HG02588 (cell line): ENCODE measurements at regions not wholly inside any gene's neighbourhood (a gene's known extent, or its start where the extent isn't known, plus 50 kb on each side); places are given as distances from the start of the nearest gene placed in this dataset.
"Not testable (repeated sequence)": the region's sequence is repeated elsewhere in the genome, so short reads cannot be mapped to it uniquely, and the experiment has no call there.

Experiments
- ATAC-seq: cut with Tn5 transposase; IDR thresholded peaks from one replicate; pipeline ENCODE4 v1.9.1; 2021; ENCODE audit warnings: mild to moderate bottlenecking, moderate library complexity; ENCODE audit not compliant: unreplicated experiment

- ATAC-seq = no peak
These were observed 2428.4 kb upstream of the PCDH20 start for GRCh38 chr13:63843766-63844699.

- ATAC-seq = no peak
These were observed 2426.5 kb upstream of the PCDH20 start for GRCh38 chr13:63842102-63842501.

DNA sequence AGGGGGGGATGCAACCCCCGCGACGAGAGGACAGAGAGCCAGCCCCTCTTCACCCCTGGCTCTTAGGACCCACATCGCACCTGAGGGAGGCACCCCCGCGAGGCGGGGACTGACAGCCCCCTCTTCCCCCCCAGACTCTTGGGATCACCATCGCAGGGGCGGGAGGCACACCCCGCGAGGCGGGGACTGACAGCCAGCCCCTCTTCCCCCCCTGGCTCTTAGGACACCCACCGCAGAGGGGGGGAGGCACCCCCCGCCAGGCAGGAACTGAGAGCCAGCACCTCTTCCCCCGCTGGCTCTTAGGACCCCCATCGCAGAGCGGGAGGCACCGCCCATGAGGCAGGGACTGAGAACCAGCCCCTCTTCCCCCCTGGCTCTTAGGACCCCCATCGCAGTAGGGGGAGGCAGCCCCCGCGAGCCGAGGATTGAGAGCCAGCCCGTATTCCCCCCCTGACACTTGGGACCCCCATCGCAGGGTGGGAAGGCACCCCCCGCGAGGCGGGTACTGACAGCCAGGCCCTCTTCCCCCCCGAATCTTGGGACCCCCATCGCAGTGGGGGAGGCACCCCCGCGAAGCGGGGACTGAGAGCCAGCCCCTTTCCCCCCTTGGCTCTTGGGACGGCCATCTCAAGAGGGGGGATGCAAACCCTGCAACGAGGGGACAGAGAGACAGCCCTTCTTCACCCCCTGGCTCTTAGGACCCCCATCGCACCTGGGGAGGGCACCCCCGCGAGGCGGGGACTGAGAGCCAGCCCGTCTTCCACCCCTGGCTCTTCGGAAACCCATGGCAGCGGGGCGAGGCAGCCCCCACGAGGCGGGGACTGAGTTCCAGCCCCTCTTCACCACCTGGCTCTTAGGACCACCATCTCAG lies 2425.1 kb upstream of the PCDH20 start:
- ATAC-seq = no peak

GRCh38 chr13:63838366-63839110 lies 2422.9 kb upstream of the PCDH20 start:
- no peak for ATAC-seq

DNA sequence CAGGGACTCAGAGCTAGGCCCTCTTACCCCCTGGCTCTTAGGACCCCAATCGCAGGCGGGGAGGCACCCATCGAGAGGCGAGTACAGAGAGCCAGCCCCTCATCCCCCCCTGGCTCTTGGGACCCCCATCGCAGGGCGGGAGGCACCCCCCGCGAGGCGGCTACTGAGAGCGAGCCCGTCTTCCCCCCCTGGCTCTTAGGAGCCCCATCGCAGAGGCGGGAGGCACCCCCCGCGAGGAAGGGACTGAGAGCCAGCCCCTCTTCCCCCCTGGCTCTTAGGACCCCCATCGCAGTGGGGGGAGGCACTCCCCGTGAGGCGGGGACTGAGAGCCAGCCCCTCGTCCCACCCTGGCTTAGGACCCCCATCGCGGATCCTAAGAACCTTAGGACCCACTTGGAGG lies 2422.1 kb upstream of the PCDH20 start:
- not testable (repeated sequence) for ATAC-seq

GRCh38 chr13:63829609-63830008 lies 2414.0 kb upstream of the PCDH20 start:
- ATAC-seq = not testable (repeated sequence)

DNA sequence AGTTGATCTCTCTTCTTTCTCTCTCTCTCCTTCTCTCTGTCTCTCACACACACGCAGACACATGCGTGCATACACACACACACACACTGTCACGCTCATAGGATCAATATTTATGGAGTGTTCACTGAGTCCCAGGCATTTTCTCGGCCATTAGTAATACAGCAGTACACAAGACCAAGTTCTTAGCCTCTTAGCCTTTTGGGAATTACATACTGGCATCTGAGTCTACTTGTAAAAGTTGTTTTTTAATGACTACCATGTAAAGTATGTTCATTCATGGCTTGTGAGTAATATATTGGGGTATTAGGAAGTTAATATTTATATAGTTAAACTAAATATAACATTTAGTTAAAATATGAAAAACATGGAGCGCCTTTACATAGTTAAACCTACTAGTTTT lies 2406.1 kb upstream of the PCDH20 start:
- ATAC-seq = not testable (repeated sequence)

DNA sequence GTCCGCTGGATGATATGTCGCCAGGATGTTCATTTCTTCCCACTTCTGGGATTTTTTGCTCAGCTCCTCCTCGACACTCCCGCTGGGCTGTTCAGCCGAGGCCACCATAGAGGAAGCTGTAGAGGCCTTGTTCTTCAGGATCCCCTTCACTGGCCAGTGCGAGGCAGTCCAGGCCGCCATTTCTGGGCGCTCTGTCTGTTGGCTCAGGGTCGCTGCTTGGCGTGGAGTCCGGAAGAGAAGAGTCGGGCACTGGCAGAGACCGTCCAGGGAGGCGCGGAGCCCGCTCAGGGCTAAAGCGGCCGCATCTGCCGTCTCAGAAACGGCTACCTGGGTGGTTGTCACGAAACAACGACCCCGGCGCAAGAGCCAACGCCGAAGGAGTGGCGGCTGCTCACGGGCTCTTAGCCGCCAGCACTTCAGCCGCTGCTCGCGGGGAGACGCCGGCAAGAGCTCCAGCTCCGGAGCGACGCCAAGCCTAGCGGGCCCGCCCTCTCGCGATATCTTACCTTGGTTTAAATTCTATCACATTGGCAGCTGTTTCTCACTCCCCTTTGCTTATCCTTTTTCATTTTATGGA lies 2395.9 kb upstream of the PCDH20 start:
- ATAC-seq = not testable (repeated sequence)

DNA sequence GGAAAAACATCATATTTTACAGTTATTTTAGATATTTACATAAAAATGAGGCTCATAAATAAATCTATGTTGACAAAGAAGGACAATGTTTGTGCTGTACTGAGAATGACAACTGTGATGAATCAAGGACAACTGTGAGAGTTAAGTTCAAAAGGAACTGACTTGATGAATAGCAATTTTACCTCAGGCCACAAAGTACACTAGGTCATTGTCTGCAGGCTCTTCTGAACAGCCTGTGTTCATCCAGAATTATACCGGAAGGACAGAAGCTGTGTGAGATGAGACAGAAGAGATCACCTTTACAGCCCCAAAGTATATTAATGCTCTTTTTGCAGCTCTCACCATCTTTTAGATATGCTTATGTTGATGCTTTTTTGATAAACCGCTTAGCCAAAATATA lies 2375.5 kb upstream of the PCDH20 start:
- ATAC-seq = not testable (repeated sequence)

DNA sequence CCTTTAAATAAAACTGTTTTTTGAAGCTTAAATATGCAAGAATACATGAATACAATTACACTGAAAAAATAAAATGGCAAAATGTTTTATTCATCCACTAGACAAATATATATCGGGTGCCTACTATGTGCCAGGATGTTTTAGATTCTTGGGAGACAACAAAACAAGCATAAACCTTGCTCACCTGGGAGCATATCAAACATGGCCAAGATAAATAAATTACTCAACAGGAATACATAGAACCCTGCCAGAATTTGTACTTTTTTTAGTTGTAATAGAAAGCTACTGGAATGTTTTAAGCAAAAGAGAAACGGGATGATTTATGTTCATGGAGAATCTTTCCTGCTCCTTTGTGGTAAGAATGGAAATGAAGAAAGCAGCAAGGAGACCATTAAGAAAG lies 2358.5 kb upstream of the PCDH20 start:
- ATAC-seq = no peak

DNA sequence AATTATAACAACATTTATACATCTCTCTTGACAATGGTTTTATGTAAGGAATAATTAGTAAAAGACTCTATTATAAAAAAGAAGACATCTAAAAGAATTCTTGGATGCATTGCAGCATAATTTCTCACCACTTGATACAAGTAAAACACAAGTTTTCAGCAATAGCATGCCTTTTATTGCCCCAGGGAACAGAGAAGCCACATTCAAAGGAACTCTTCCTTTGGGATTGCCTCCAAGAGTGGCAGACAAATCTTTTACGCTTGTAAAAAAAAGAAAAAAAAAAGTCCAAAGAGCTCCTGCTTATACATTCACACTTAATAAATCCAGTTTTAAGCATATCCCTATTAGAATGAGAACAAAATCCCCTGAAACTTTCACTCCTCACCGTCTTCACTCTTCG lies 2357.8 kb upstream of the PCDH20 start:
- no peak for ATAC-seq

DNA sequence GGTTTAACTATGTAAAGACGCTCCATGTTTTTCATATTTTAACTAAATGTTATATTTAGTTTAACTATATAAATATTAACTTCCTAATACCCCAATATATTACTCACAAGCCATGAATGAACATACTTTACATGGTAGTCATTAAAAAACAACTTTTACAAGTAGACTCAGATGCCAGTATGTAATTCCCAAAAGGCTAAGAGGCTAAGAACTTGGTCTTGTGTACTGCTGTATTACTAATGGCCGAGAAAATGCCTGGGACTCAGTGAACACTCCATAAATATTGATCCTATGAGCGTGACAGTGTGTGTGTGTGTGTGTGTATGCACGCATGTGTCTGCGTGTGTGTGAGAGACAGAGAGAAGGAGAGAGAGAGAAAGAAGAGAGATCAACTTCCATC lies 2342.0 kb upstream of the PCDH20 start:
- ATAC-seq = not testable (repeated sequence)

DNA sequence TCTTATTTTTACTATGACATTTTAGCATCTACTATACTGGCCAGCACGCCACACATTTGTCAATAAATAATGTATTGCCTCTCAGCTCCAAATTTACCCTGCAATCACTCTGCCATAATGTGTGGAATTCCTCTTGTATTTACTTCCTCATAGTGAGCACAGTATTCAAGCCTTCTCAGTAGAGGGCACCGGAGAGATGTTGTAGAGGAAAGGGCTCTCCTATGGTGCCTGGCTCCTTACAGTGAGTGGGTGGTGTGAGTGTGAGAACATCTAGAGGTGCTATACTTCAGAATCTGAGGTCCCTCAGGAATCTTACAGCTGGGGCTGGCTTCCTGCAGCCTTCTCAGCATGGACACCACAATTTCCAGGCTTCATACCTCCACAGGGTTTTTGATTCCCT lies 2334.2 kb upstream of the PCDH20 start:
- not testable (repeated sequence) for ATAC-seq

DNA sequence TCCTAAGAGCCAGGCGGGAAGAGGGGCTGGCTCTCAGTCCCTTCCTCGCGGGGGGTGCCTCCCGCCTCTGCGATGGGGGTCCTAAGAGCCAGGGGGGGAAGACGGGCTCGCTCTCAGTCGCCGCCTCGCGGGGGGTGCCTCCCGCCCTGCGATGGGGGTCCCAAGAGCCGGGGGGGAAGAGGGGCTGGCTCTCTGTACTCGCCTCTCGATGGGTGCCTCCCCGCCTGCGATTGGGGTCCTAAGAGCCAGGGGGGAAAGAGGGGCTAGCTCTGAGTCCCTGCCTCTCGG lies 2326.1 kb upstream of the PCDH20 start:
- not testable (repeated sequence) for ATAC-seq

GRCh38 chr13:63741029-63741813 lies 2325.6 kb upstream of the PCDH20 start:
- no peak for ATAC-seq

DNA sequence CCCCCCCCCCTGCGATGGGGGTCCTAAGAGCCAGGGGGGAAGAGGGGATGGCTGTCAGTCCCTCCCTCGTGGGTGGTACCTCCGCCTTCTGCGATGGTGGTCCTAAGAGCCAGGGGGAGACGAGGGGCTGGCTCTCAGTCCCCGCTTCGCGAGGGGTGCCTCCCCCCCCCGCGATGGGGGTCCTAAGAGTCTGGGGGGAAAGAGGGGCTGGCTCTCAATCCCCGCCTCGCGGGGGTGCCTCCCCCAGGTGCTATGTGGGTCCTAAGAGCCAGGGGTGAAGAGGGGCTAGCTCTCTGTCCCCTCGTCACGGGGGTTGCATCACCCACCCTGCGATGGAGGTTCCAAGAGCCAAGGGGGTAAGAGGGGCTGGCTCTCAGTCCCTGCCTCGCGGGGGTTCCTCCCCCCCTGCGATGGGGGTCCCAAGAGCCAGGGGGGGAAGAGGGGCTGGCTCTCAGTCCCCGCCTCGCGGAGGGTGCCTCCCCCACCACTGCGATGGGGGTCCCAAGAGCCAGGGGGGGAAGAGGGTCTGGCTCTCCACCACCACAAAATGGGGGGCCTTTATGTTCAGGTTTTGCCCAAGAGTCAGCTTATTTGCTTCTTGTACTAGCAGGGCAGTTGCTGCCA lies 2323.6 kb upstream of the PCDH20 start:
- ATAC-seq = not testable (repeated sequence)

DNA sequence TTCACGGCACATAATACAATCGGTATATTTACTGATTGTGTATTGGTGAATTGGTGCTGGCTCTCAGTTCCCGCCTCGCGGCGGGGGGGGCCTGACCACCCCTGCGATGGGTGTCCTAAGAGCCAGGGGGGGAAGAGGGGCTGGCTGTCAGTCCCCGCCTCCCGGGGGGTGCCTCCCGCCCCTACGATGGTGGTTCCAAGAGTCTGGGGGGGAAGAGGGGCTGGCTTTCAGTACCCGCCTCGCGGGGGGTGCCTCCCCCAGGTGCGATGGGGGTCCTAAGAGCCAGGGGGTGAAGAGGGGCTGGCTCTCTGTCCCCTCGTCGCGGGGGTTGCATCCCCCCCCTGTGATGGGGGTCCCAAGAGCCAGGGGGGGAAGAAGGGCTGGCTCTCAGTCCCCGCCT lies 2321.8 kb upstream of the PCDH20 start:
- ATAC-seq = no peak

- no peak for ATAC-seq
These were observed 2316.2 kb upstream of the PCDH20 start for GRCh38 chr13:63731896-63732295.

- ATAC-seq = not testable (repeated sequence)
These were observed 2296.5 kb upstream of the PCDH20 start for GRCh38 chr13:63712159-63712558.

GRCh38 chr13:63706751-63707150 lies 2291.1 kb upstream of the PCDH20 start:
- no peak for ATAC-seq
